HG02943 (cell line): ENCODE measurements at regions not wholly inside any gene's neighbourhood (a gene's known extent, or its start where the extent isn't known, plus 50 kb on each side); places are given as distances from the start of the nearest gene placed in this dataset.
"Not testable (repeated sequence)": the region's sequence is repeated elsewhere in the genome, so short reads cannot be mapped to it uniquely, and the experiment has no call there.

Experiments used
- ATAC-seq: cut with Tn5 transposase; IDR thresholded peaks from one replicate; pipeline ENCODE4 v1.9.1; 2021; ENCODE audit warnings: mild to moderate bottlenecking, low read depth, moderate library complexity; ENCODE audit not compliant: unreplicated experiment

GRCh38 chr6:99143108-99143861 is 195.5 kb upstream of the FBXL4 start:
- ATAC-seq, result no peak

DNA sequence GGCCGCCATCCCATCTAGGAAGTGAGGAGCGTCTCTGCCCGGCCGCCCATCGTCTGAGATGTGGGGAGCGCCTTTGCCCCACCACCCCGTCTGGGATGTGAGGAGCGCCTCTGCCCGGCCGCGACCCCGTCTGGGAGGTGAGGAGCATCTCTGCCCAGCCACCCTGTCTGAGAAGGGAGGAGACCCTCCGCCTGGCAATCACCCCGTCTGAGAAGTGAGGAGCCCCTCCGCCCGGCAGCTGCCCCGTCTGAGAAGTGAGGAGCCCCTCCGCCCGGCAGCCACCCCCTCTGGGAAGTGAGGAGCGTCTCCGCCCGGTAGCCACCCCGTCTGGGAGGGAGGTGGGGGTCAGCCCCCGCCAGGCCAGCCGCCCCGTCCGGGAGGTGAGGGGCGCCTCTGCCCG is 194.2 kb upstream of the FBXL4 start:
- ATAC-seq, result not testable (repeated sequence)

DNA sequence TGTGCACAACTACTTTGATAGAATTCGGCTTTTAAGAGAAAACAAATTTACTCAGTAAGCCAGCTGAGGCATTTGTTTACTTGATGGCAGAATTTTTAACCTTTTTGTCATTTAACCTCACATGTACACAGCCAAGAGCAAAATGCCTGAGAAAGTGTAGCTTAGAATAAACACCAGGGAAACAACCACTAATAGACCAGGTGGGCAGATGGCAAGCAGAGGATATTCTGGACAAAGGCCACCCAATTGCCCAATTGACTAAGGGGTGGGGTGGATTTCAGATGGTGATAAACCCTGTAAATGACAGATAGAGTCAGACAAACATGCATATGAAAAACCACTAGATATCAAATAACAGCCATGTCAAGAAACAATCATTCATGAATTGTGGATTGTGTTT is 190.7 kb upstream of the FBXL4 start:
- ATAC-seq, result no peak

- no peak for ATAC-seq
Measured at GRCh38 chr6:99137314-99137713, 189.6 kb upstream of the FBXL4 start.

DNA sequence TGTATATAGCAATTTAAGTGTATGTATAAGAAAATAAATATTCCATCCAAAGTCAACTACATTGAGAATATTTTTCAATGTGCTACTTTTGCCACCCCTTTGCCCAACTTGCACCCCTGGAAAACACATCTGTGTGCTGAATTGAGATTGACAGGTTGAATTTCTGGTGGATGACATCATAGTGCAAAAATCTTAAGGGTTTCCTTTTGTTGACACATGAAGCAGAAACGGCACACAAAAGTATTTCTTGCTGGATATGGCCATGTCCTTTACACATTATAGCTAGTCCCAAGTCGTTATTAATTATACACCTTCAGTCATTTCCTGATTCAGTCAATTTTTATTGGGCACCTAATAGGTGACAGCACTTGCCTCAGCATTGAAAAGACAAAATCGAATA is 188.7 kb upstream of the FBXL4 start:
- ATAC-seq, result no peak

DNA sequence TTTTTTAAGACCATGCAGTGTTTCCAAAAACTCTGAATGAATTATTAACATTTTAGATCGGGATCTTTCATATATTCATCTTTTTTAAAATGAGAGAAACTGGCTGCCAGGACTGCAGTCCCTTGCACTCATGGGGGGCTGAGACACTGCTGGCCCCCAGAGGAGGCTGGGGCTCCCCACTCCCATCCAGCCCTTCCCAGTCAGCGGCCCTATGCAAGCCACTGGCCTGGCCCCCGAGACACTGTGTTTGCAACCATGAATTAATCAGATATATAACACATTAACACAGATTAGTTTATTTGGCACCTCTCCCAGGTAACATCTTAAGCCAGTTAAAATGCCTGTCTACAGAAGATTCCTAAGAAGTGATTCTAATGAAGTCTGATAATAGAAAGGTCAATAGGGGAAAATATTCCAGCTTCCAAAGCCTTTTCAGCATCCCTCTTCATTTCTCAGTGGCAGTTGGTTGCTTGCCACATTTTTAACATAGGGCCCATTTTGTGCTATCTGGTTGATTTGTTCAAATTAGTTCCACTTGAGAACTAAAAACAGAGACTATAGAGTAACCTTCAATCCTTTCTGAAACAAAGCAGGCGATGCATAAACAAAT is 184.4 kb upstream of the FBXL4 start:
- ATAC-seq, result no peak

DNA sequence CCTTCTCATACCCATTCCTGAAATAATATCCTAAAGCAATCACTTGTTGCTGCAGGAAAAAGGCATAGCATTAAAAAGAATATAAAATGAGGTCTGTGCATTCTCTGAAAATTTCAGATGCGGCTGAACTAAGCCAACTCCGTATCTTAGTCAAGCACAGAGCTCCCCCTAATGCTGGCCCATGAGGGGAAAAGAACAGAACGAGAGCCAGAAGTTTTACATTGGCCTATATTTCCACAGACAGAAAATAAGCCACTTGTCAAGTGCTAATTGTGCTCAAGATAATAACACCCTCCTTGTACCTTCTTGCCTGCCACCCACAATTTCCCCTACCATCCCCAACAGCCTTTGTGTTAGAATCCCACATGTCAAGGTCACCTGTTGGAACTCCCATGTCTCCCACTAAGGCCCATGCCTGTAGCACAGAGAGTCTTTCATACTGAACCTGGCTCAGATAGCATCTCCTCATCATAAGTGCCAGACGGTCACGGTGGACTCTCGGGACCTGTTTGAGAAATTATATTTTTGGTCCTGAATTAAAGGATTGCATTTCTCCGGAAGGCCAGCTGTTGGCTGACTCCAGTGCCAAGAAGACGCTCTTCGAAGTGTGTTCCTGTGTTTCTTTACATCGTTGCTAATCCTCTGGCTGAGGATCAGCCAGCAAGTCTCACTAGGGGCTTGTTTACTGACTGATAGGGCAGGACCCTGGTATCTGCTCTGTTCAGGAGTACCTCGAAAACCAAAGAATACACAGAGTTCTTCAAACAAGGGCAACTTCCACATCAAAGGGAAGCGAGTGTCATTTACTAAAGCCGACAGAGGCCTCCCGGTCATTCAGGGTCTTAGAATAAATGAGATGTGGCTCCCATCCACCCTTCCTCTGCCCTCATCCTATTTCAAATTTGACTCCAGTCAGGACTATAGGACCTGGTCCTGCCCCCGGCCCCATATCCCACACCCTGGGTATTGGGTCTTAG is 183.4 kb upstream of the FBXL4 start:
- ATAC-seq, result no peak

DNA sequence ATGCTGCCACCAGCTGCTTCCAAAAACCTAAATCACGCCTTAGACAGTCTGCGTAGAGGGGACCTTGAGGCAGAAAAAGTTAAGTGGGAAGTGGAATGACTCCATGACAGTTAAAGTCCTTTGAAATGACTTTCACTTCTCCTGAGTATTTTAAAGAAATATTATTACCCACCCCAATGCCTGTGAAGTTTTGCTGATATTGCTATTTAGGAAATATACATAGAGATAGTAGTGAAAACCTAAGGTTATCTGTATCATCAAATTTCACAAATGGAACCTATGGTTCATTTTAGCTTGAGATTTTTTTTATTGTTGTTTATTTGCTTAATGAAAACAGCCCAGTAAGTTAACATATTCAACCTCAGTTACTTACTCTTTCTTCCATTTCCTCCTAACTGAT is 182.1 kb upstream of the FBXL4 start:
- ATAC-seq, result no peak

- no peak for ATAC-seq
Measured at GRCh38 chr6:99121748-99122147, 174.0 kb upstream of the FBXL4 start.

DNA sequence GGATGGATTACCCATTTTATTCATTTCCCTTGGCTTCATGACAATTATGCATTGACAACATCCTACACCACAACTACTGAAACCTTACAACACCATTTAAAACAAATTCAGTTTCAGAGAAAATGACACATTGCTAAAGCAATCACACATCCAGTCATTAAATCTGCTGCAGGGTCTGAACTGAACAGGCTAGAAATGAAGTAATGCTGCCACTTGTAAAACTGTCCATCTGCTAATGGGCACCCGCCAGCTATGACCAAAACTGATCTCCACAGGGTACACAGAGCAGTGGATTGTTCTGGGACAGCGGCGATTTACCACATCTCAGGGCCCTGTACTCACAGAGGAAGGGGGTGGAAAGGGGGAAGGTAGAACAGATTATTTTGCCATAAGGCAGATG is 172.9 kb upstream of the FBXL4 start:
- ATAC-seq, result no peak

DNA sequence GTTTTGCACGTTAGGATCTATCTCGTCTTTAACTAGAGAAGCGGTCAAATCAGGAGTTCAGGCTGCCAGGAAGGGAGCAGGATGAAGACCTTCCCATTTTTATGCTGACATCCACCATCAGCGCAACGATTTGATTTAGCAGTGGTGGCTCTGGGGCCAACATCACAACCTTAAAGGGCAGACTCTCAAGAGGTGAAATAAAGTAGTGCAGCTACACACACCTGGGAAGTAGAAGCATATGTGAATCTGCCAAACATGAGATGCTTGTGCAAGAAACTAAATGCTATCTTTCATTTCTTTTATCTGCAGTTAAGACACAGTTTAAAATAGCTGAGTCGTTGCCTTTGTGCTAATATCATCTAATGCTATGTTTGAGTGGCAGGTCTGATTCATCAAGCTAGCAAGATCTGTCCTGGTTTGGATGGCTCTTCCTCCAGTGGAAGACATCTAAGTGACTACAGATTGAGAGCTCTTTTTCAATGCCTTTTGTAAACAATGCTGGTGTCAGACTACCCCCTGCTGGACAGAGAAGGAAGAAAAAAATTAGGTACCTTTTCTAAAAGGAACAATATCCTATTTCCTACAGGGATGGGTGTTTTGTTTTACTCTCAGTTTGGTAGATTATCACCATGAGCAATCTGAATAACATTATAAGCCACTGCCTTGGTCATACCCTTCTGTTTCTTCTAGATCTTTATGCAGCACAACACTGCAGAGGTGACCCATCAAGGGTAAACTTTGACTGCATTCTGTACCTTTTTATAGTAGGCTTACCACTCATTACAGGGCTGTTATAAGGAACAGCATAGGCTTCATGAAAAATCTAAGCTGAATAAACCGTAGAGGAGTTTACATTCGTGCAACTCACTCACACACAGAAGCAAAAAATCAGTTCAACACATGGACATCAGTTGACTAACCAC is 171.6 kb upstream of the FBXL4 start:
- no peak for ATAC-seq

GRCh38 chr6:99114769-99115406 is 167.1 kb upstream of the FBXL4 start:
- ATAC-seq, result no peak

DNA sequence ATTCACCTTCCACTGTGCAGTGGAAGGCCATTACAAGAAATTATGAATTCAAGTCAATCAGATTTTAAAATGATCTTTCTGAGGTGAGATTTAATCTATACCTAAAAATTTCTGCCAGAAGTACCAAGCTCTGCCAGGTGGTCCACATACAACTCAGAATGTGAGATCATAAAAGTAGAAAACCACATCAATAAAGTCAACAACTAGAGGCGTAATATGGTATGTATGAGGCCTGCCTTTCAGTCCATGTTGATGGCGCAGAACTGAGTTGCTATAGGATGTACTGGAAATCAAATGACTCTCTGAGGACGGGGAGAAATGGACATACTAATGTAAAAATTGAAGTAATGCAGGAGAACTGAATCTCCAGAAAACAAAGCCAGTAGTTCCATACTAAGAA is 163.8 kb upstream of the FBXL4 start:
- no peak for ATAC-seq

GRCh38 chr6:99110029-99110428 is 162.3 kb upstream of the FBXL4 start:
- no peak for ATAC-seq

- no peak for ATAC-seq
Measured at GRCh38 chr6:99104218-99104617, 156.5 kb upstream of the FBXL4 start.

GRCh38 chr6:99099243-99099642 is 151.5 kb upstream of the FBXL4 start:
- no peak for ATAC-seq

- ATAC-seq, result no peak
Measured at GRCh38 chr6:99096170-99096569, 148.4 kb upstream of the FBXL4 start.

- no peak for ATAC-seq
Measured at GRCh38 chr6:99093456-99094190, 145.9 kb upstream of the FBXL4 start.

- peak; percentile 33 for ATAC-seq
Measured at GRCh38 chr6:99092461-99092860, 144.7 kb upstream of the FBXL4 start.
